Heart left ventricle (tissue), 16 donors: ENCODE measurements at regions not wholly inside any gene's neighbourhood (a gene's known extent, or its start where the extent isn't known, plus 50 kb on each side); places are given as distances from the start of the nearest gene placed in this dataset.

ENCODE experiments used
- ATAC-seq, 4 donors: fragments of 200-7000 bp; cut with Tn5 transposase; one replicate each; pipeline ENCODE4 v1.9.1; 2020 to 2022; ENCODE audit warnings: moderate library complexity in 4 of 4, mild to moderate bottlenecking in 3 of 4, moderate number of reproducible peaks in 1 of 4
- DNase-seq, 5 donors: peaks; one replicate each; pipeline ENCODE4 v3.0.0-alpha.2; 2020
- H3K27ac ChIP-seq, 12 donors: fragments of 200-600 bp; sonication (generic) in 4 of 12; one replicate each; pipeline versions ENCODE4 v1.5.0 to v1.8.0; 2016 to 2022; ENCODE audit warnings: mild to moderate bottlenecking in 2 of 12
- H3K27me3 ChIP-seq, 9 donors: fragments of 200-600 bp; sonication (generic) in 2 of 9; one replicate each; pipeline versions ENCODE4 v1.5.1 to v1.8.0; 2016 to 2022; ENCODE audit warnings: mild to moderate bottlenecking in 3 of 9
- H3K36me3 ChIP-seq, 9 donors: fragments of 200-600 bp; sonication (generic) in 2 of 9; one replicate each; pipeline versions ENCODE4 v1.5.0 to v1.8.0; 2018 to 2022; ENCODE audit warnings: mild to moderate bottlenecking in 2 of 9
- H3K4me1 ChIP-seq, 12 donors: fragments of 200-600 bp; sonication (generic) in 4 of 12; one replicate each; pipeline versions ENCODE4 v1.5.0 to v1.8.0; 2016 to 2022; ENCODE audit warnings: mild to moderate bottlenecking in 3 of 12
- H3K4me3 ChIP-seq, 12 donors: fragments of 200-600 bp; sonication (generic) in 4 of 12; one replicate each; pipeline versions ENCODE4 v1.5.0 to v1.8.0; 2017 to 2022; ENCODE audit warnings: mild to moderate bottlenecking in 9 of 12, moderate library complexity in 4 of 12
- H3K9me3 ChIP-seq, 12 donors: fragments of 200-600 bp; sonication (generic) in 4 of 12; one replicate each; pipeline versions ENCODE4 v1.5.0 to v1.8.0; 2016 to 2022; ENCODE audit warnings: mild to moderate bottlenecking in 1 of 12
- POLR2A ChIP-seq, 2 donors: fragments of 450-650 bp; IDR thresholded peaks; one replicate each; pipeline ENCODE4 v1.6.1; 2017; ENCODE audit warnings: antibody characterized with exemption in 2 of 2, mild to moderate bottlenecking in 2 of 2, moderate library complexity in 2 of 2
- WGBS, 4 donors: extraction: QIAGEN DNeasy Blood & Tissue Kit in 2 of 4; methylation state at CpG; one replicate each; pipeline versions ENCODE4 v1.1.5 to v1.1.7; 2013 to 2018; 5-methylcytosine and 5-hydroxymethylcytosine counted together
- intact Hi-C, 10 donors: fragments of 100-400 bp; cut with DNase I; formaldehyde crosslinking; loops; one replicate each; pipeline versions ENCODE4 v1.11.1 to v1.14.2; 2022
- TF ChIP-seq, protein P1 (sequence below), 12 donors: fragments of 200-600 bp; sonication (generic) in 4 of 12; IDR thresholded peaks; one replicate each; pipeline versions ENCODE4 v1.5.0 to v1.8.0; 2018 to 2022; ENCODE audit warnings: antibody characterized with exemption in 12 of 12, mild to moderate bottlenecking in 5 of 12
- donor health status: ischemic (EF 13 %, LVEDD 7.1; RV severe dilation, severe dysfunction).
- donor health status: healthy with polysubstance abuse.
- donor health status: DM: no; HTN: yes; CAD: no.
- donor health status: DM: no; HTN: no; CAD: no.
- donor health status: ischemic (EF 25% LVEDD 6.9; RV normal size, moderate dysfunction).
- donor health status: ischemic (EF 25% LVEDD 5.7; RV mildly dilated, moderate dysfunction).
- donor health status: healthy.
- donor health status: DM: yes; HTN: yes; CAD: no.
- donor health status: ischemic (EF 35%, LVEDD 5.7; RV mildly dilated, moderate dysfunction).
- donor health status: nonischemic (EF 11% LVEDD 7.7; RV severe dilation, severe dysfunction).
- donor health status: DM: yes; HTN: yes; CAD: no.
- donor health status: PGD.
- donor health status: ischemic (EF 29% LVEDD 5.4; RV normal size, mild dysfunction).
- donor health status: nonischemic (EF 23%, LVEDD 6.1; RV moderate dilation, normal function).

DNA sequence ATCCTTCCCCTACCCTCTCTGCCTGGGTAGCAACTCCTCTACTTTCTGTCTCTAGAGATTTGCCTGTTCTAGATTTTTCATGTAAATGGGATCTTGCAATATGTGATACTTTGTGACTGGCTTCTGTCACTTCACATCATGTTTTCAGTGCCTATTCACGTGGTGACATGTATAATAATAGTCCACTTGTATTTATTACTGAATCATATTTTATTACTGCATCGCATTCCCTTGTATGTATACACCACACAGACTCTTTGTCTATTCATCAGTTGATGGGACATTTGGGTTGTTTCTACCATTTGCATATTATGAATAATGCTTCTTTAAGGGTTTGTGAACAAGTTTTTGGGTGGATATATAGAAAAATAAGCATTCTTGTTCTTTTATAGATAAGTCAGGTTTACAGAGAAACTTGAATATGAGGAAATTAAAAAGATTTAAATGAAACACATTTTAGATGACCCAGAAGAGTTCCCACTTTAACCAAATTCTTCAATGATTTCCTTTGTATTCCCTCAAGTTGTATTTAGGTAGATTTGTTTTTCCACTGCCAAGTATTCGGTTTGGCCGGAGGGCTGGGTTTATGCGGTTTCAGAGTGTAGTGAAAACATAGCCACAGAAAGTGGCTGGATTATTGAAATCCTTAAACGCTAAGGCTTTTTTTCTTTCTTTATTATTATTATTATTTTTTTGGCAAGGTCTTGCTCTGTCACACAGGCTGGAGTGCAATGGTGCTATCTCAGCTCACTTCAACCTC, 178.7 kb upstream of the TMTC1 start:
- no peak for TF ChIP-seq POLR2A (IDR thresholded peaks at IDR 0.05)
- TF ChIP-seq, protein P1, sequence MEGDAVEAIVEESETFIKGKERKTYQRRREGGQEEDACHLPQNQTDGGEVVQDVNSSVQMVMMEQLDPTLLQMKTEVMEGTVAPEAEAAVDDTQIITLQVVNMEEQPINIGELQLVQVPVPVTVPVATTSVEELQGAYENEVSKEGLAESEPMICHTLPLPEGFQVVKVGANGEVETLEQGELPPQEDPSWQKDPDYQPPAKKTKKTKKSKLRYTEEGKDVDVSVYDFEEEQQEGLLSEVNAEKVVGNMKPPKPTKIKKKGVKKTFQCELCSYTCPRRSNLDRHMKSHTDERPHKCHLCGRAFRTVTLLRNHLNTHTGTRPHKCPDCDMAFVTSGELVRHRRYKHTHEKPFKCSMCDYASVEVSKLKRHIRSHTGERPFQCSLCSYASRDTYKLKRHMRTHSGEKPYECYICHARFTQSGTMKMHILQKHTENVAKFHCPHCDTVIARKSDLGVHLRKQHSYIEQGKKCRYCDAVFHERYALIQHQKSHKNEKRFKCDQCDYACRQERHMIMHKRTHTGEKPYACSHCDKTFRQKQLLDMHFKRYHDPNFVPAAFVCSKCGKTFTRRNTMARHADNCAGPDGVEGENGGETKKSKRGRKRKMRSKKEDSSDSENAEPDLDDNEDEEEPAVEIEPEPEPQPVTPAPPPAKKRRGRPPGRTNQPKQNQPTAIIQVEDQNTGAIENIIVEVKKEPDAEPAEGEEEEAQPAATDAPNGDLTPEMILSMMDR (IDR thresholded peaks at IDR 0.05), result no peak

GRCh38 chr12:29961231-29961630, 177.5 kb upstream of the TMTC1 start:
- H3K4me3 ChIP-seq, result no peak overlapping the region

More for the DNA sequence above, 178.7 kb upstream of the TMTC1 start:
- Histone ChIP-seq H3K36me3 (no peaks in the 10 kb centered on the region), H3K9me3 (no peaks in the 10 kb centered on the region), H3K4me3 (no peak overlapping the region), H3K4me1 (no peaks in the 10 kb centered on the region), H3K27me3 (no peaks in the 10 kb centered on the region), H3K27ac (no peak overlapping the region)
- intact Hi-C loops, result no loop called here
- WGBS, 4 donors, result 78 to 86% (median 83%) methylated on average over 6 of the region's 6 CpGs
- DNase-seq, result no peak
- ATAC-seq, result no peak

GRCh38 chr12:29960122-29960521, 176.4 kb upstream of the TMTC1 start:
- Histone ChIP-seq H3K27me3 (no peaks in the 10 kb centered on the region), H3K4me1 (no peaks in the 10 kb centered on the region), H3K27ac (no peak overlapping the region), H3K36me3 (no peaks in the 10 kb centered on the region), H3K4me3 (no peak overlapping the region), H3K9me3 (no peaks in the 10 kb centered on the region)
- TF ChIP-seq, protein P1 (IDR thresholded peaks at IDR 0.05), result no peak
- no peak for TF ChIP-seq POLR2A (IDR thresholded peaks at IDR 0.05)
- ATAC-seq, result no peak
- 53 to 76% (median 63%) methylated on average over 2 of the region's 2 CpGs for WGBS, 4 donors
- DNase-seq, result no peak
- intact Hi-C loops, result no loop called here

More at GRCh38 chr12:29961231-29961630, 177.5 kb upstream of the TMTC1 start:
- H3K36me3 ChIP-seq, result no peaks in the 10 kb centered on the region
- H3K9me3 ChIP-seq, result no peaks in the 10 kb centered on the region
- no peak for TF ChIP-seq POLR2A (IDR thresholded peaks at IDR 0.05)
- TF ChIP-seq, protein P1 (IDR thresholded peaks at IDR 0.05), result no peak
- 79 to 92% (median 89%) methylated on average over 4 of the region's 4 CpGs for WGBS, 4 donors
- no peaks in the 10 kb centered on the region for H3K27me3 ChIP-seq
- H3K27ac ChIP-seq, result no peak overlapping the region
- DNase-seq, result no peak
- intact Hi-C loops, result no loop called here
- no peaks in the 10 kb centered on the region for H3K4me1 ChIP-seq
- no peak for ATAC-seq

DNA sequence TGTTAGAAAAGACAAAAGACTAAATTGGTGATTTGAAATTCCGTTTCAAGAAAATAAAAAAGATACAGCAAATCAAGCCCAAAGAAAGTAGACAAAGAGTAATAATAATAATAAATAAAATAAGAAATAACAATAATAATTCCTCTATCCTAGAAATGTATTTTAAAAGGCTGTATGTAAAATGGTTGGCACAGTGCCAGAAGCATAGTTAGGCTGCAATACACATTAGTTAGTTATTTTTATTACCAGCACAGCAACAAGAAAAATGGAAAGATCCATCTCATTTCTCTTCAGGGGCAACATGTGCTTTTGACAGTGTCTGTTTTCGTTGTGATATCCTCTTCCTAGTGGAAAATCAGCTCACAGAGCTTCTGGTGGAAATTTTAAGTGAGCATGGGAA, 174.1 kb upstream of the TMTC1 start:
- Histone ChIP-seq H3K36me3 (no peaks in the 10 kb centered on the region), H3K27ac (no peak overlapping the region), H3K27me3 (no peaks in the 10 kb centered on the region), H3K9me3 (peaks cover 0 to 3% (median 0%) of the 10 kb centered on the region in 12 donors), H3K4me1 (no peaks in the 10 kb centered on the region), H3K4me3 (no peak overlapping the region)
- intact Hi-C loops, result no loop called here
- DNase-seq (no peak), ATAC-seq (no peak)
- 68 to 77% (median 73%) methylated on average over 2 of the region's 2 CpGs for WGBS, 4 donors
- TF ChIP-seq, protein P1 (IDR thresholded peaks at IDR 0.05), result no peak
- TF ChIP-seq POLR2A (IDR thresholded peaks at IDR 0.05), result no peak
